Endothelial cell of umbilical vein (primary cell): ENCODE measurements at regions not wholly inside any gene's neighbourhood (a gene's known extent, or its start where the extent isn't known, plus 50 kb on each side); places are given as distances from the start of the nearest gene placed in this dataset.

Source experiments
- BruUV-seq: library from RNA; stranded (reverse); fragments of 400-500 nt; replicated peaks from 2 replicates; lab custom pipeline; 2021; lab: Mats Ljungman, UMichigan
- CTCF ChIA-PET: fragments of 300-600, 350-600 bp; sonication (Branson Sonifier 250); formaldehyde crosslinking; loops from one replicate; lab custom pipeline; 2021; ENCODE audit warnings: antibody characterized with exemption, inconsistent platforms; lab: Charles Lee
- POLR2A ChIA-PET: fragments of 300-600, 350-600 bp; sonication (Branson Sonifier 250); formaldehyde crosslinking; loops from one replicate; lab custom pipeline; 2021; ENCODE audit warnings: antibody characterized with exemption, inconsistent platforms; lab: Charles Lee
- DNase-seq: peaks from one replicate; pipeline ENCODE4 v3.0.0-alpha.2; 2011; ENCODE audit warnings: low read depth, low spot score
- FAIRE-seq: peaks from 2 replicates; lab custom pipeline; 2011; peaks lifted over from hg19 to GRCh38; lab: Jason Lieb, UNC
- H2AFZ ChIP-seq: 2 replicates; pipeline ENCODE4 v1.6.0; 2012; ENCODE audit warnings: low read depth, low read length, control low read depth, inconsistent platforms
- H3K27ac ChIP-seq: 2 replicates; pipeline ENCODE4 v1.5.1; 2011; ENCODE audit warnings: low read depth, mild to moderate bottlenecking, control low read depth, low read length, moderate library complexity; ENCODE audit not compliant: insufficient read depth
- H3K27me3 ChIP-seq, 2 experiments: 2 replicates each; pipeline versions ENCODE4 v1.6.0 to v1.6.1; 2011; ENCODE audit warnings: low read length in 2 of 2, mixed read lengths in 1 of 2; ENCODE audit not compliant: control insufficient read depth in 2 of 2, insufficient read depth in 2 of 2
- H3K36me3 ChIP-seq, 2 experiments: 2 replicates in 1 of 2; 3 replicates in 1 of 2; pipeline ENCODE4 v1.5.1; 2011; ENCODE audit warnings: low read length in 2 of 2, mild to moderate bottlenecking in 1 of 2, moderate library complexity in 1 of 2; ENCODE audit not compliant: control insufficient read depth in 2 of 2, insufficient read depth in 2 of 2; ENCODE audit errors: extremely low read depth in 1 of 2
- H3K4me1 ChIP-seq: 3 replicates; pipeline ENCODE4 v1.5.1; 2011; ENCODE audit warnings: mild to moderate bottlenecking, low read length; ENCODE audit not compliant: control insufficient read depth, insufficient read depth; ENCODE audit errors: extremely low read depth
- H3K4me2 ChIP-seq: 2 replicates; pipeline ENCODE4 v1.6.1; 2011; ENCODE audit warnings: low read length, control low read depth, mixed read lengths; ENCODE audit not compliant: insufficient read depth
- H3K4me3 ChIP-seq, 3 experiments: fragments of 200-600 bp in 1 of 3; sonication (generic), shearing (Covaris generic) in 1 of 3; replicated peaks in 1 of 3; 2 replicates each; pipeline ENCODE4 v1.5.1; 2011 to 2016; ENCODE audit warnings: control low read depth in 3 of 3, low read length in 3 of 3, mild to moderate bottlenecking in 2 of 3, inconsistent platforms in 1 of 3, low read depth in 1 of 3, moderate library complexity in 1 of 3; ENCODE audit not compliant: insufficient read depth in 1 of 3
- H3K79me2 ChIP-seq: 2 replicates; pipeline ENCODE4 v1.6.0; 2012; ENCODE audit warnings: low read length, inconsistent platforms; ENCODE audit not compliant: control insufficient read depth, insufficient read depth
- H3K9ac ChIP-seq: replicated peaks from 2 replicates; pipeline ENCODE3; 2011; ENCODE audit warnings: low read length, control low read depth; ENCODE audit not compliant: insufficient read depth; ENCODE audit errors: extremely low read depth
- H3K9me1 ChIP-seq: replicated peaks from 3 replicates; pipeline ENCODE4 v1.6.0; 2011; ENCODE audit warnings: mild to moderate bottlenecking, low read length; ENCODE audit not compliant: control insufficient read depth, insufficient read depth; ENCODE audit errors: extremely low read depth
- H3K9me3 ChIP-seq: replicated peaks from 2 replicates; pipeline ENCODE4 v1.5.1; 2012; ENCODE audit warnings: low read length, inconsistent platforms; ENCODE audit not compliant: control insufficient read depth, insufficient read depth
- H4K20me1 ChIP-seq: replicated peaks from 2 replicates; pipeline ENCODE3; 2011; ENCODE audit warnings: mild to moderate bottlenecking, low read length; ENCODE audit not compliant: control insufficient read depth, insufficient read depth; ENCODE audit errors: extremely low read depth
- EZH2 ChIP-seq: IDR thresholded peaks from 2 replicates; pipeline ENCODE4 v1.6.1; 2012; ENCODE audit warnings: borderline replicate concordance, low read depth, mild to moderate bottlenecking, moderate library complexity, low read length, inconsistent platforms; ENCODE audit not compliant: severe bottlenecking
- FOS ChIP-seq: IDR thresholded peaks from 2 replicates; pipeline ENCODE4 v1.6.1; 2011; ENCODE audit warnings: mild to moderate bottlenecking, low read length, moderate library complexity, borderline replicate concordance; ENCODE audit not compliant: insufficient read depth
- GATA2 ChIP-seq: IDR thresholded peaks from 2 replicates; pipeline ENCODE4 v1.7.0; 2011; ENCODE audit warnings: low read depth, mild to moderate bottlenecking, moderate library complexity, mixed read lengths, low read length; ENCODE audit not compliant: insufficient read length, insufficient read depth
- JUN ChIP-seq: IDR thresholded peaks from 2 replicates; pipeline ENCODE4 v1.6.1; 2011; ENCODE audit warnings: borderline replicate concordance, low read depth; ENCODE audit not compliant: insufficient read length, insufficient read depth
- MYC ChIP-seq: IDR thresholded peaks from one replicate; pipeline ENCODE4 v1.6.1; 2011; ENCODE audit warnings: mild to moderate bottlenecking, low read depth, low read length
- POLR2A ChIP-seq: IDR thresholded peaks from 2 replicates; pipeline ENCODE4 v1.6.1; 2012; ENCODE audit warnings: low read depth, mild to moderate bottlenecking, control low read depth, low read length
- POLR2AphosphoS5 ChIP-seq: IDR thresholded peaks from 2 replicates; pipeline ENCODE4 v1.6.1; 2012; ENCODE audit warnings: low read depth, mild to moderate bottlenecking, control low read depth, low read length, moderate library complexity; ENCODE audit not compliant: insufficient read depth
- dilution Hi-C: fragments of 300-500 bp; cut with MboI; formaldehyde crosslinking; loops from one replicate; pipeline ENCODE4 v1.15.0; 2019; ENCODE audit warnings: low sequenced_read_pairs; ENCODE audit not compliant: extremely low pct_ligation_motif_present
- intact Hi-C: fragments of 100-400 bp; cut with micrococcal nuclease; formaldehyde crosslinking; loops from one replicate; pipeline ENCODE4 v1.10.0; 2022
- TF ChIP-seq, protein P1 (sequence below), 2 donors: IDR thresholded peaks; 1 replicate in 1 of 2; 2 replicates in 1 of 2; pipeline ENCODE4 v1.5.1; 2011; ENCODE audit warnings: low read length in 2 of 2, mild to moderate bottlenecking in 2 of 2, moderate library complexity in 2 of 2, control low read depth in 1 of 2, inconsistent platforms in 1 of 2, low read depth in 1 of 2; ENCODE audit not compliant: insufficient read depth in 1 of 2; ENCODE audit errors: extremely low read depth in 1 of 2
- TF ChIP-seq, protein P2 (sequence below): IDR thresholded peaks from 2 replicates; pipeline ENCODE4 v1.6.1; 2011; ENCODE audit not compliant: insufficient read depth, insufficient read length

DNA sequence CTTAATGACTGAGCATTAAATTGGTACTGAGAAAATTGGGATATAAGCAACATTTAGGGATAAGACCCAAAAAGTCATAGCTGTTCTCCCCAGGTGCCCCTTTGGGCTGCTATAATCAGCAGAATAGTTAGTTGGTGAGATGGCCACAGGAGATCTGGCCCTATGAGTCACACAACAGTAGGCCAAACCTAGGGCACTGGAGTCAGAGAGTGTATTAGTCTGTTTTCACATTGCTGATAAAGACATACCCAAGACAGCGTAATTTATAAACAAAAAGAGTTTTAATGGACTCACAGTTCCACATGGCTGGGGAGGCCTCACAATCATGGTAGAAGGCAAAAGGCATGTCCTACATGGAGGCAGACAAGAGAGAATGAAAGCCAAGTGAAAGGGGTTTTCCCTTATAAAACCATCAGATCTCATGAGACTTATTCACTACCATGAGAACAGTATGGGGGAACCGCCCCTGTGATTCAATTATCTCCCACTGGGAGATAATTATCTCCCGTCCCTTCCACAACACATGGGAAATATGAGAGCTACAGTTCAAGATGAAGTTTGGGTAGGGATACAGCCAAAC, 338.3 kb upstream of the NR3C2 start:
- ChIA-PET POLR2A (no interaction called here), CTCF (no interaction called here)
- Histone ChIP-seq H3K4me2 (no peak overlapping the region), H4K20me1 (no peaks in the 10 kb centered on the region), H3K9me1 (no peaks in the 10 kb centered on the region), H2AFZ (no peak overlapping the region), H3K27me3 (no peaks in the 10 kb centered on the region), H3K9me3 (no peaks in the 10 kb centered on the region), H3K27ac (no peak overlapping the region), H3K36me3 (no peaks in the 10 kb centered on the region), H3K9ac (no peak overlapping the region), H3K4me1 (no peaks in the 10 kb centered on the region), H3K79me2 (no peaks in the 10 kb centered on the region), H3K4me3 (no peak overlapping the region)
- no peak for TF ChIP-seq FOS
- TF ChIP-seq POLR2AphosphoS5: no peak
- TF ChIP-seq MYC: no peak
- TF ChIP-seq EZH2: no peak
- TF ChIP-seq, protein P1, sequence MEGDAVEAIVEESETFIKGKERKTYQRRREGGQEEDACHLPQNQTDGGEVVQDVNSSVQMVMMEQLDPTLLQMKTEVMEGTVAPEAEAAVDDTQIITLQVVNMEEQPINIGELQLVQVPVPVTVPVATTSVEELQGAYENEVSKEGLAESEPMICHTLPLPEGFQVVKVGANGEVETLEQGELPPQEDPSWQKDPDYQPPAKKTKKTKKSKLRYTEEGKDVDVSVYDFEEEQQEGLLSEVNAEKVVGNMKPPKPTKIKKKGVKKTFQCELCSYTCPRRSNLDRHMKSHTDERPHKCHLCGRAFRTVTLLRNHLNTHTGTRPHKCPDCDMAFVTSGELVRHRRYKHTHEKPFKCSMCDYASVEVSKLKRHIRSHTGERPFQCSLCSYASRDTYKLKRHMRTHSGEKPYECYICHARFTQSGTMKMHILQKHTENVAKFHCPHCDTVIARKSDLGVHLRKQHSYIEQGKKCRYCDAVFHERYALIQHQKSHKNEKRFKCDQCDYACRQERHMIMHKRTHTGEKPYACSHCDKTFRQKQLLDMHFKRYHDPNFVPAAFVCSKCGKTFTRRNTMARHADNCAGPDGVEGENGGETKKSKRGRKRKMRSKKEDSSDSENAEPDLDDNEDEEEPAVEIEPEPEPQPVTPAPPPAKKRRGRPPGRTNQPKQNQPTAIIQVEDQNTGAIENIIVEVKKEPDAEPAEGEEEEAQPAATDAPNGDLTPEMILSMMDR (IDR thresholded peaks at IDR 0.05; ENCODE audit: extremely low read depth in 1 of 2, insufficient read depth in 1 of 2, low read depth in 1 of 2, low read length in 2 of 2): no peak
- no peak for TF ChIP-seq JUN
- TF ChIP-seq, protein P2, sequence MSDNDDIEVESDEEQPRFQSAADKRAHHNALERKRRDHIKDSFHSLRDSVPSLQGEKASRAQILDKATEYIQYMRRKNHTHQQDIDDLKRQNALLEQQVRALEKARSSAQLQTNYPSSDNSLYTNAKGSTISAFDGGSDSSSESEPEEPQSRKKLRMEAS: no peak
- TF ChIP-seq GATA2: no peak
- no peak for TF ChIP-seq POLR2A
- DNase-seq: no peak
- intact Hi-C loops: no loop called here
- dilution Hi-C loops: no loop called here
- no peak for FAIRE-seq
- no TSS peak for BruUV-seq
